ENCODE measurements at regions not wholly inside any gene's neighbourhood (a gene's known extent, or its start where the extent isn't known, plus 50 kb on each side); places are given as distances from the start of the nearest gene placed in this dataset.

- no peak for DNase-seq
- in situ Hi-C loops (cut with HindIII; ENCODE audit: low pct_ligation_motif_present, low sequenced_read_pairs) = no loop called here
- TF ChIP-seq CTCF (IDR thresholded peaks at IDR 0.05; ENCODE audit: low read depth, low read length, missing control alignments) = no peak
- no peak overlapping the region for H3K27ac ChIP-seq
- H3K27me3 ChIP-seq (replicated peaks) = no peaks in the 10 kb centered on the region
- H3K4me3 ChIP-seq (ENCODE audit: low read depth, low read length) = no peak overlapping the region
- no peaks in the 10 kb centered on the region for H3K36me3 ChIP-seq (replicated peaks)
Observed at GRCh38 chr6:14353798-14354197, 236.2 kb downstream of the CD83 start.

- DNase-seq = peak; percentile 90
- no peaks in the 10 kb centered on the region for H3K36me3 ChIP-seq (replicated peaks)
- no peak for TF ChIP-seq CTCF (IDR thresholded peaks at IDR 0.05; ENCODE audit: low read depth, low read length, missing control alignments)
- H3K4me3 ChIP-seq (ENCODE audit: low read depth, low read length) = no peak overlapping the region
- in situ Hi-C loops (cut with HindIII; ENCODE audit: low pct_ligation_motif_present, low sequenced_read_pairs) = no loop called here
- no peaks in the 10 kb centered on the region for H3K27me3 ChIP-seq (replicated peaks)
- no peak overlapping the region for H3K27ac ChIP-seq
Observed at GRCh38 chr6:14354919-14355572, 237.5 kb downstream of the CD83 start.

- no peak for TF ChIP-seq CTCF (IDR thresholded peaks at IDR 0.05; ENCODE audit: low read depth, low read length, missing control alignments)
- no peak for DNase-seq
- Histone ChIP-seq H3K27me3 (replicated peaks) (no peaks in the 10 kb centered on the region), H3K27ac (no peak overlapping the region), H3K4me3 (ENCODE audit: low read depth, low read length) (no peak overlapping the region), H3K36me3 (replicated peaks) (no peaks in the 10 kb centered on the region)
- in situ Hi-C loops (cut with HindIII; ENCODE audit: low pct_ligation_motif_present, low sequenced_read_pairs) = no loop called here
Observed at GRCh38 chr6:14359438-14359837, 241.9 kb downstream of the CD83 start.

- no peak for DNase-seq
- in situ Hi-C loops (cut with HindIII; ENCODE audit: low pct_ligation_motif_present, low sequenced_read_pairs) = no loop called here
- no peak for TF ChIP-seq CTCF (IDR thresholded peaks at IDR 0.05; ENCODE audit: low read depth, low read length, missing control alignments)
- H3K4me3 ChIP-seq (ENCODE audit: low read depth, low read length) = no peak overlapping the region
- no peak overlapping the region for H3K27ac ChIP-seq
- H3K36me3 ChIP-seq (replicated peaks) = no peaks in the 10 kb centered on the region
- no peaks in the 10 kb centered on the region for H3K27me3 ChIP-seq (replicated peaks)
Observed at GRCh38 chr6:14360565-14360964, 243.0 kb downstream of the CD83 start.

- H3K27ac ChIP-seq = no peak overlapping the region
- in situ Hi-C loops (cut with HindIII; ENCODE audit: low pct_ligation_motif_present, low sequenced_read_pairs) = no loop called here
- no peaks in the 10 kb centered on the region for H3K27me3 ChIP-seq (replicated peaks)
- H3K36me3 ChIP-seq (replicated peaks) = no peaks in the 10 kb centered on the region
- TF ChIP-seq CTCF (IDR thresholded peaks at IDR 0.05; ENCODE audit: low read depth, low read length, missing control alignments) = no peak
- no peak overlapping the region for H3K4me3 ChIP-seq (ENCODE audit: low read depth, low read length)
- no peak for DNase-seq
Observed at GRCh38 chr6:14361297-14361696, 243.7 kb downstream of the CD83 start.

GRCh38 chr6:14361956-14362587 lies 244.5 kb downstream of the CD83 start:
- no peak overlapping the region for H3K27ac ChIP-seq
- TF ChIP-seq CTCF (IDR thresholded peaks at IDR 0.05; ENCODE audit: low read depth, low read length, missing control alignments) = no peak
- in situ Hi-C loops (cut with HindIII; ENCODE audit: low pct_ligation_motif_present, low sequenced_read_pairs) = no loop called here
- H3K4me3 ChIP-seq (ENCODE audit: low read depth, low read length) = no peak overlapping the region
- no peaks in the 10 kb centered on the region for H3K27me3 ChIP-seq (replicated peaks)
- no peaks in the 10 kb centered on the region for H3K36me3 ChIP-seq (replicated peaks)
- no peak for DNase-seq
